SK-N-MC (cell line): ENCODE measurements at regions not wholly inside any gene's neighbourhood (a gene's known extent, or its start where the extent isn't known, plus 50 kb on each side); places are given as distances from the start of the nearest gene placed in this dataset.

ENCODE experiments used
- EZH2 ChIP-seq: fragments of 200-600 bp; sonication (generic); IDR thresholded peaks from one replicate; pipeline ENCODE4 v1.6.1; 2017; ENCODE audit warnings: antibody characterized with exemption
- POLR2AphosphoS5 ChIP-seq: IDR thresholded peaks from 2 replicates; pipeline ENCODE4 v1.6.1; 2012; ENCODE audit warnings: mild to moderate bottlenecking, low read depth, low read length, borderline replicate concordance

- TF ChIP-seq EZH2 (no peak), POLR2AphosphoS5 (no peak)
Measured at GRCh38 chr6:7008451-7008988, 99.2 kb upstream of the RREB1 start.
